Neural cell (in vitro differentiated cells): ENCODE measurements at regions not wholly inside any gene's neighbourhood (a gene's known extent, or its start where the extent isn't known, plus 50 kb on each side); places are given as distances from the start of the nearest gene placed in this dataset.

ENCODE experiments used
- H2AFZ ChIP-seq: fragments of 200-600, 300-800 bp; sonication (generic), shearing (Covaris generic); 2 replicates; pipeline ENCODE4 v1.6.0; 2014; ENCODE audit warnings: low read depth, mild to moderate bottlenecking, antibody characterized with exemption, low read length, moderate library complexity
- H3F3A ChIP-seq: fragments of 200-600 bp; shearing (Covaris generic); 2 replicates; pipeline ENCODE4 v1.6.1; 2016; ENCODE audit warnings: mild to moderate bottlenecking, moderate library complexity, mixed read lengths, antibody characterized with exemption, low read length; ENCODE audit not compliant: insufficient read depth, poor library complexity, severe bottlenecking
- H3K27ac ChIP-seq: fragments of 200-600, 300-800 bp; sonication (generic), shearing (Covaris generic); 2 replicates; pipeline ENCODE4 v1.5.1; 2014; ENCODE audit warnings: mild to moderate bottlenecking, low read length, moderate library complexity
- H3K27me3 ChIP-seq: fragments of 300-800, 200-600 bp; sonication (generic), shearing (Covaris generic); 2 replicates; pipeline ENCODE4 v1.6.0; 2014; ENCODE audit warnings: mild to moderate bottlenecking, low read depth, low read length, moderate library complexity; ENCODE audit not compliant: insufficient read depth
- H3K36me3 ChIP-seq: fragments of 300-800, 200-600 bp; sonication (generic), shearing (Covaris generic); 2 replicates; pipeline ENCODE4 v1.5.1; 2014; ENCODE audit warnings: mild to moderate bottlenecking, antibody characterized with exemption, low read length, moderate library complexity; ENCODE audit not compliant: insufficient read depth
- H3K4me2 ChIP-seq: fragments of 300-800, 200-600 bp; sonication (generic), shearing (Covaris generic); 2 replicates; pipeline ENCODE4 v1.6.0; 2014; ENCODE audit warnings: mild to moderate bottlenecking, low read length
- H3K4me3 ChIP-seq: fragments of 300-800, 200-600 bp; sonication (generic), shearing (Covaris generic); 2 replicates; pipeline ENCODE4 v1.5.1; 2014; ENCODE audit warnings: mild to moderate bottlenecking, low read length, moderate library complexity
- H3K79me2 ChIP-seq: fragments of 200-600 bp; shearing (Covaris generic); replicated peaks from 2 replicates; pipeline ENCODE4 v1.6.0; 2014; ENCODE audit warnings: mild to moderate bottlenecking, low read length, moderate library complexity; ENCODE audit not compliant: insufficient read depth
- H3K9ac ChIP-seq: fragments of 300-800, 200-600 bp; sonication (generic), shearing (Covaris generic); 2 replicates; pipeline ENCODE4 v1.6.1; 2016; ENCODE audit warnings: mild to moderate bottlenecking, low read length, mixed read lengths
- H3K9me2 ChIP-seq: fragments of 200-600 bp; shearing (Covaris generic); 2 replicates; pipeline ENCODE4 v1.6.1; 2016; ENCODE audit warnings: mild to moderate bottlenecking, low read length, mixed read lengths; ENCODE audit not compliant: insufficient read depth
- H3K9me3 ChIP-seq: fragments of 200-600, 300-800 bp; sonication (generic), shearing (Covaris generic); 2 replicates; pipeline ENCODE4 v1.6.1; 2016; ENCODE audit warnings: mild to moderate bottlenecking, mixed run types, low read length, moderate library complexity, mixed read lengths
- H4K20me1 ChIP-seq: fragments of 200-600 bp; shearing (Covaris generic); 2 replicates; pipeline ENCODE4 v1.6.1; 2016; ENCODE audit warnings: mild to moderate bottlenecking, mixed run types; ENCODE audit not compliant: insufficient read depth
- EP300 ChIP-seq: fragments of 450-650 bp; conservative IDR thresholded peaks from 2 replicates; pipeline ENCODE4 v1.6.1; 2014; ENCODE audit warnings: antibody characterized with exemption, mild to moderate bottlenecking, moderate library complexity; ENCODE audit not compliant: poor library complexity, severe bottlenecking
- EZH2 ChIP-seq: fragments of 200-600, 300-800 bp; shearing (Covaris generic), sonication (generic); IDR thresholded peaks from 2 replicates; pipeline ENCODE4 v1.6.1; 2014; ENCODE audit warnings: antibody characterized with exemption, low read length, borderline replicate concordance, mild to moderate bottlenecking; ENCODE audit not compliant: insufficient read depth, poor library complexity, severe bottlenecking
- MXI1 ChIP-seq: fragments of 450-650 bp; conservative IDR thresholded peaks from 2 replicates; pipeline ENCODE4 v1.6.1; 2014; ENCODE audit warnings: antibody characterized with exemption, mild to moderate bottlenecking; ENCODE audit not compliant: poor library complexity, severe bottlenecking
- POLR2AphosphoS5 ChIP-seq: IDR thresholded peaks from 2 replicates; pipeline ENCODE4 v1.6.1; 2012
- RAD21 ChIP-seq: fragments of 450-650 bp; conservative IDR thresholded peaks from 2 replicates; pipeline ENCODE4 v1.6.1; 2014; ENCODE audit warnings: antibody characterized with exemption, mild to moderate bottlenecking, moderate library complexity
- SMC3 ChIP-seq: fragments of 450-650 bp; conservative IDR thresholded peaks from 2 replicates; pipeline ENCODE4 v1.6.1; 2014; ENCODE audit warnings: antibody characterized with exemption, mild to moderate bottlenecking, moderate library complexity; ENCODE audit not compliant: poor library complexity
- TAF1 ChIP-seq: IDR thresholded peaks from 2 replicates; pipeline ENCODE4 v1.6.1; 2012; ENCODE audit warnings: low read depth
- TF ChIP-seq, protein P1 (sequence below): fragments of 450-650 bp; IDR thresholded peaks from 2 replicates; pipeline ENCODE4 v1.5.1; 2014; ENCODE audit warnings: antibody characterized with exemption, mild to moderate bottlenecking, moderate library complexity; ENCODE audit not compliant: poor library complexity, severe bottlenecking
- TF ChIP-seq, protein P2 (sequence below): IDR thresholded peaks from 2 replicates; pipeline ENCODE4 v1.6.1; 2012; ENCODE audit warnings: borderline replicate concordance

DNA sequence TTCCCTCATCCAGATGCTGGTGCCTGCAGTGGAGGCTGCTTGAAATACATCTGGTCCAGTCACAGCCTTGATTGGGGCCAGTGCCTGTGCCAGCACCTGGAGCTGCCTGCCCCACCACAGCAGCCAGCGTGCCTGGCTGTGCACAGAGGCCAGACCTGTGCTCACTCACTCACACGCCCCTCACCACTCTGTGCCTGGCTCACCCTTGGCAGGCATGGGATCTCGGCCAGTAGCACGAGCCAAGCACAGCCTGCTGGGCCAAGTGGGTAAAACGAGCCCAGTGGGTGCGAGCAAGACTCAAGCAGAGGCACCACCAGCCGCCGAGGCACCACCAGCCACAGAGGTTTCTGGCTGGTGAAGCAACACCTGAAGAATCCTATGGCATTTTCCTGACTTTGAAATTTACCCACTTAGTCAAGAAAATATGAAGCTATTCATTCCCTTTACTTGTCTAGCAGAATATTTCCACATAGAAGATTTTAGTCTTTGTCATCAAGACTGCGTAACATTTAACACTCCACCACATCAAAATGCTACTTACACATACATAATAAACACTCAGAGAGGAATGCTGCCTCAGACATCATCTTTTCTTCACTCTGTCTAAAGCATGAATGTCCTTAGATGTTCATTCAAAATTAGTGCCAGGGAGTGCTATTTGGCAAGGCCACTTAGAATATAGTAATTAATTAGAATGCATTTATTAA lies 424.3 kb upstream of the FAT3 start:
- Histone ChIP-seq H3K4me3 (no peak overlapping the region), H3K27ac (no peak overlapping the region), H3K4me2 (no peak overlapping the region), H3K9me3 (no peaks in the 10 kb centered on the region), H4K20me1 (no peaks in the 10 kb centered on the region), H3K79me2 (no peaks in the 10 kb centered on the region), H3F3A (no peaks in the 10 kb centered on the region), H3K9me2 (no peaks in the 10 kb centered on the region), H3K9ac (no peak overlapping the region), H3K36me3 (no peaks in the 10 kb centered on the region), H3K27me3 (no peaks in the 10 kb centered on the region), H2AFZ (no peak overlapping the region)
- no peak for TF ChIP-seq POLR2AphosphoS5
- no peak for TF ChIP-seq TAF1
- TF ChIP-seq SMC3: no peak
- TF ChIP-seq, protein P1, sequence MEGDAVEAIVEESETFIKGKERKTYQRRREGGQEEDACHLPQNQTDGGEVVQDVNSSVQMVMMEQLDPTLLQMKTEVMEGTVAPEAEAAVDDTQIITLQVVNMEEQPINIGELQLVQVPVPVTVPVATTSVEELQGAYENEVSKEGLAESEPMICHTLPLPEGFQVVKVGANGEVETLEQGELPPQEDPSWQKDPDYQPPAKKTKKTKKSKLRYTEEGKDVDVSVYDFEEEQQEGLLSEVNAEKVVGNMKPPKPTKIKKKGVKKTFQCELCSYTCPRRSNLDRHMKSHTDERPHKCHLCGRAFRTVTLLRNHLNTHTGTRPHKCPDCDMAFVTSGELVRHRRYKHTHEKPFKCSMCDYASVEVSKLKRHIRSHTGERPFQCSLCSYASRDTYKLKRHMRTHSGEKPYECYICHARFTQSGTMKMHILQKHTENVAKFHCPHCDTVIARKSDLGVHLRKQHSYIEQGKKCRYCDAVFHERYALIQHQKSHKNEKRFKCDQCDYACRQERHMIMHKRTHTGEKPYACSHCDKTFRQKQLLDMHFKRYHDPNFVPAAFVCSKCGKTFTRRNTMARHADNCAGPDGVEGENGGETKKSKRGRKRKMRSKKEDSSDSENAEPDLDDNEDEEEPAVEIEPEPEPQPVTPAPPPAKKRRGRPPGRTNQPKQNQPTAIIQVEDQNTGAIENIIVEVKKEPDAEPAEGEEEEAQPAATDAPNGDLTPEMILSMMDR: no peak
- TF ChIP-seq EP300: no peak
- TF ChIP-seq MXI1: no peak
- no peak for TF ChIP-seq RAD21

DNA sequence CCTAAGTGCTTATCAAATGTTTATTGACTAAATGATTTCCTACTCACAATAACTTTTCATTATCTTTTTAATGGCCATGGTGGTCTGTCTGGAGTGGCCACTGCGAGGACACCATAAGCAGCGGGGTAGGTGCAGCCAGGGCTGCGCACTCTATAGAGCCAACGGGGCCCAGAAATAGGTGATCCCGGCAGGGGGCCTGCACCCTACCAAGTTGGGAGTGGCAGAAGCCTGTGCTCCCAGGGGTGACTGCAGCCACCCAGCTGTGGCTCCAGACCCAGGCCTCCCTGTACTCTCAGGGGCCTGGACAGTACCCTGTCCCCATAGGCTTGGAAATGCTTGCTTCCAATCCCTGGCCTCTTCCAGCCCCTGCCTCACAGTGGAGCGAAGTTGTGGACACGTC lies 426.4 kb upstream of the FAT3 start:
- Histone ChIP-seq H3K36me3 (no peaks in the 10 kb centered on the region), H3K27ac (no peak overlapping the region), H3K79me2 (no peaks in the 10 kb centered on the region), H2AFZ (no peak overlapping the region), H3K9me3 (no peaks in the 10 kb centered on the region), H3K4me2 (no peak overlapping the region), H4K20me1 (no peaks in the 10 kb centered on the region), H3F3A (no peaks in the 10 kb centered on the region), H3K27me3 (no peaks in the 10 kb centered on the region), H3K9me2 (no peaks in the 10 kb centered on the region), H3K4me3 (no peak overlapping the region), H3K9ac (no peak overlapping the region)
- TF ChIP-seq, protein P2, sequence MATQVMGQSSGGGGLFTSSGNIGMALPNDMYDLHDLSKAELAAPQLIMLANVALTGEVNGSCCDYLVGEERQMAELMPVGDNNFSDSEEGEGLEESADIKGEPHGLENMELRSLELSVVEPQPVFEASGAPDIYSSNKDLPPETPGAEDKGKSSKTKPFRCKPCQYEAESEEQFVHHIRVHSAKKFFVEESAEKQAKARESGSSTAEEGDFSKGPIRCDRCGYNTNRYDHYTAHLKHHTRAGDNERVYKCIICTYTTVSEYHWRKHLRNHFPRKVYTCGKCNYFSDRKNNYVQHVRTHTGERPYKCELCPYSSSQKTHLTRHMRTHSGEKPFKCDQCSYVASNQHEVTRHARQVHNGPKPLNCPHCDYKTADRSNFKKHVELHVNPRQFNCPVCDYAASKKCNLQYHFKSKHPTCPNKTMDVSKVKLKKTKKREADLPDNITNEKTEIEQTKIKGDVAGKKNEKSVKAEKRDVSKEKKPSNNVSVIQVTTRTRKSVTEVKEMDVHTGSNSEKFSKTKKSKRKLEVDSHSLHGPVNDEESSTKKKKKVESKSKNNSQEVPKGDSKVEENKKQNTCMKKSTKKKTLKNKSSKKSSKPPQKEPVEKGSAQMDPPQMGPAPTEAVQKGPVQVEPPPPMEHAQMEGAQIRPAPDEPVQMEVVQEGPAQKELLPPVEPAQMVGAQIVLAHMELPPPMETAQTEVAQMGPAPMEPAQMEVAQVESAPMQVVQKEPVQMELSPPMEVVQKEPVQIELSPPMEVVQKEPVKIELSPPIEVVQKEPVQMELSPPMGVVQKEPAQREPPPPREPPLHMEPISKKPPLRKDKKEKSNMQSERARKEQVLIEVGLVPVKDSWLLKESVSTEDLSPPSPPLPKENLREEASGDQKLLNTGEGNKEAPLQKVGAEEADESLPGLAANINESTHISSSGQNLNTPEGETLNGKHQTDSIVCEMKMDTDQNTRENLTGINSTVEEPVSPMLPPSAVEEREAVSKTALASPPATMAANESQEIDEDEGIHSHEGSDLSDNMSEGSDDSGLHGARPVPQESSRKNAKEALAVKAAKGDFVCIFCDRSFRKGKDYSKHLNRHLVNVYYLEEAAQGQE: no peak
- TF ChIP-seq POLR2AphosphoS5 (no peak), SMC3 (no peak), TAF1 (no peak), EZH2 (no peak), EP300 (no peak), RAD21 (no peak)
- TF ChIP-seq, protein P1: no peak
